Prostate gland (tissue), 2 donors: ENCODE measurements at regions not wholly inside any gene's neighbourhood (a gene's known extent, or its start where the extent isn't known, plus 50 kb on each side); places are given as distances from the start of the nearest gene placed in this dataset.

Source experiments
- DNase-seq: peaks from one replicate; pipeline ENCODE4 v3.0.0-alpha.2; 2019; ENCODE audit warnings: low spot score
- H3K27ac ChIP-seq, 2 donors: fragments of 200-600 bp; sonication (generic); 2 replicates each; pipeline ENCODE4 v1.5.1; 2017 to 2019
- H3K27me3 ChIP-seq: fragments of 200-600 bp; sonication (generic); replicated peaks from 2 replicates; pipeline ENCODE4 v1.5.1; 2019; ENCODE audit not compliant: insufficient read depth
- H3K36me3 ChIP-seq, 2 donors: fragments of 200-600 bp; sonication (generic); 1 replicate in 1 of 2; 2 replicates in 1 of 2; pipeline versions ENCODE4 v1.5.1 to v1.8.1; 2017 to 2019
- H3K4me1 ChIP-seq: fragments of 200-600 bp; sonication (generic); replicated peaks from 2 replicates; pipeline ENCODE4 v1.5.1; 2019
- H3K4me3 ChIP-seq, 2 donors: fragments of 200-600 bp; sonication (generic); 2 replicates each; pipeline ENCODE4 v1.5.1; 2017 to 2019
- H3K9me3 ChIP-seq: fragments of 200-600 bp; sonication (generic); 2 replicates; pipeline ENCODE4 v1.5.1; 2017
- POLR2A ChIP-seq: fragments of 450-650 bp; IDR thresholded peaks from one replicate; pipeline ENCODE4 v1.6.1; 2016; ENCODE audit warnings: antibody characterized with exemption, mild to moderate bottlenecking
- POLR2AphosphoS5 ChIP-seq: sonication (generic); formaldehyde crosslinking; IDR thresholded peaks from one replicate; pipeline ENCODE4 v1.6.1; 2017; ENCODE audit warnings: antibody characterized with exemption
- WGBS: methylation state at CpG from one replicate; pipeline ENCODE4 v1.1.5; 2018; 5-methylcytosine and 5-hydroxymethylcytosine counted together
- intact Hi-C: fragments of 100-400 bp; cut with DNase I; formaldehyde crosslinking; loops from one replicate; pipeline ENCODE4 v1.14.2; 2022
- TF ChIP-seq, protein P1 (sequence below), 4 experiments: fragments of 200-600 bp in 2 of 4; fragments of 450-650 bp in 2 of 4; sonication (generic) in 2 of 4; IDR thresholded peaks; 1 replicate in 3 of 4; 2 replicates in 1 of 4; pipeline ENCODE4 v1.5.1; 2016 to 2019; ENCODE audit warnings: antibody characterized with exemption in 4 of 4, mild to moderate bottlenecking in 2 of 4, moderate library complexity in 2 of 4

DNA sequence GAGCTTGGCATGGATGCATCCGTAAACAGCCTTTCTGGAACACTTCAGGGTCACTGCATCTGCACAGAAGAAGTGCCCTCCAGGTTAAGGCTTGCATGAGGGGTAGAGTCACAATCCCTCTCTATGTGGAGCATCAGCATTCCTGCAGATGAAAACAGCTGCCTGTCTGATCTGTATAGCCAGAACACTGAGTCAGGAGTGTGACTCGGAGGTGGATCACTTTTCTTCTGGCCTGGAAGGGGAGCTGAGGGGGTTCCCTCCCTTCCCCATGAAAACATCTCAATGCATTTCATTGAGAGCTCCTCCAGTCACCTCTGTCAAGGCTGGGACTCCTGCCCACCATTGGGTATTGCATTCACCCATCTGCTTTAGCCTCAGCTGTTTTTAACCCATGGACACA, 72.5 kb upstream of the SERPINE2 start:
- no peaks in the 10 kb centered on the region for H3K36me3 ChIP-seq
- H3K9me3 ChIP-seq, result no peaks in the 10 kb centered on the region
- H3K27ac ChIP-seq, result no peak overlapping the region
- intact Hi-C loops, result no loop called here
- H3K27me3 ChIP-seq, result no peaks in the 10 kb centered on the region
- H3K4me3 ChIP-seq, result no peak overlapping the region
- WGBS, result 96% methylated on average over 2 of the region's 2 CpGs
- no peak for DNase-seq
- no peaks in the 10 kb centered on the region for H3K4me1 ChIP-seq
- TF ChIP-seq POLR2A (no peak), POLR2AphosphoS5 (no peak)
- TF ChIP-seq, protein P1, sequence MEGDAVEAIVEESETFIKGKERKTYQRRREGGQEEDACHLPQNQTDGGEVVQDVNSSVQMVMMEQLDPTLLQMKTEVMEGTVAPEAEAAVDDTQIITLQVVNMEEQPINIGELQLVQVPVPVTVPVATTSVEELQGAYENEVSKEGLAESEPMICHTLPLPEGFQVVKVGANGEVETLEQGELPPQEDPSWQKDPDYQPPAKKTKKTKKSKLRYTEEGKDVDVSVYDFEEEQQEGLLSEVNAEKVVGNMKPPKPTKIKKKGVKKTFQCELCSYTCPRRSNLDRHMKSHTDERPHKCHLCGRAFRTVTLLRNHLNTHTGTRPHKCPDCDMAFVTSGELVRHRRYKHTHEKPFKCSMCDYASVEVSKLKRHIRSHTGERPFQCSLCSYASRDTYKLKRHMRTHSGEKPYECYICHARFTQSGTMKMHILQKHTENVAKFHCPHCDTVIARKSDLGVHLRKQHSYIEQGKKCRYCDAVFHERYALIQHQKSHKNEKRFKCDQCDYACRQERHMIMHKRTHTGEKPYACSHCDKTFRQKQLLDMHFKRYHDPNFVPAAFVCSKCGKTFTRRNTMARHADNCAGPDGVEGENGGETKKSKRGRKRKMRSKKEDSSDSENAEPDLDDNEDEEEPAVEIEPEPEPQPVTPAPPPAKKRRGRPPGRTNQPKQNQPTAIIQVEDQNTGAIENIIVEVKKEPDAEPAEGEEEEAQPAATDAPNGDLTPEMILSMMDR (IDR thresholded peaks at IDR 0.05), result no peak

DNA sequence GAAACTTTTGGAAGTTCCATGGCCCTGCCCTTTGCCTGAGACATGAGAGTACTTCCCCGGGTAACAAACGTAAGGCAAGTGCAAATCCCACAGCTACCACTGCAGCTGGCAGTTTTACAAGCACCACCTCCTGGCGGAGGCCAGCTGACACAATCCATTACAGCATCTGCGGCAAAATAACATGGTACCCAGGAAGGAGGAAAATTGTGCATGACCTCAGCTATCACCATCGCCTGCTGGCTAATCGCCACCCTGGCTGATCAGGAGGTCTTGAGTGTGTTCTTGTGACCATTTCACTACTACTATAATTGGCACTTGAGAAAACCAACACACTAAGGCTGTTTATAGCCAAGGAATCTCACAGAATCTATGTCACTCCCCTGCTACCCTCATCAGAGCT, 71.7 kb upstream of the SERPINE2 start:
- H3K9me3 ChIP-seq, result no peaks in the 10 kb centered on the region
- TF ChIP-seq POLR2AphosphoS5, result no peak
- TF ChIP-seq, protein P1 (IDR thresholded peaks at IDR 0.05), result no peak
- no peak for TF ChIP-seq POLR2A
- H3K4me3 ChIP-seq, result no peak overlapping the region
- intact Hi-C loops, result no loop called here
- H3K36me3 ChIP-seq, result no peaks in the 10 kb centered on the region
- H3K27ac ChIP-seq, result no peak overlapping the region
- no peak for DNase-seq
- WGBS, result 83% methylated on average over 6 of the region's 6 CpGs
- H3K4me1 ChIP-seq, result no peaks in the 10 kb centered on the region
- no peaks in the 10 kb centered on the region for H3K27me3 ChIP-seq

DNA sequence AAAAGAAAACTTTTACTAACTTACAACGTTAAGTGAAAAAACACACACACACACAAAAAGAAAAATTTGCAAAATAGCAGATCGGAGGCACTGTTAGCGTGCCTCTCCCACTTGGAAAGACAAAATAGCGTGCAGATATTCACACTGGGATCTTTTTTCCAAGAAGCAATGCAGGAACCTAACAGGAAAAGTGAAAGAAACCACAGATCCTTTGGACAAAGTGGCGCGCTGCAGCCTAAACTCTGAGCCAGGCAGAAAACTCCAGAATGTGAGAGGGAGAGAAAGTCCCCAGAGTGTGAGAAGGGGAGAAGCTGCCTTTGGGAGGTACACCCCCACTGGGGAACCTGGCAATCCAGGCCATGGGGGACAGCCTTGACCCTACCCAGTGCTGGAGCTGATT, 70.7 kb upstream of the SERPINE2 start:
- Histone ChIP-seq H3K27ac (no peak overlapping the region), H3K36me3 (no peaks in the 10 kb centered on the region), H3K4me1 (no peaks in the 10 kb centered on the region), H3K9me3 (no peaks in the 10 kb centered on the region), H3K4me3 (no peak overlapping the region), H3K27me3 (no peaks in the 10 kb centered on the region)
- 85% methylated on average over 6 of the region's 6 CpGs for WGBS
- DNase-seq, result no peak
- intact Hi-C loops, result no loop called here
- TF ChIP-seq POLR2A (no peak), POLR2AphosphoS5 (no peak)
- TF ChIP-seq, protein P1 (IDR thresholded peaks at IDR 0.05), result no peak

DNA sequence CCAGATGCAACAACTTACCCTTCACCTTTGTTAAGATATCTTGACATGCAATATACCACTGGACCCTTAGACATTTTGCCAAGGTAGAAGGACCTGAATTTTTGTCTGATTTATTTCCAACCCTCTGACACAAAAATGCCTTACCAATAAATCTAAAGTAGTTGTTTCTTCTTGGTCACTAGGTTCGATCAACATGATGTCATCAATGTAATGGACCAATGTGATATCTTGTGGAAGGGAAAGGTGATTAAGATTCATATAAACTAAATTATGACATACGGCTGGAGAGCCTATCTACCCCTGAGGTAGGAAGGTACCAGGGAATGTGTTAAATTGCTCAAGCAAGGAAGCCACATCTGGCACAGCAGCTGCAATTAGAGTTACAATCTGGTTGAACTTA, 67.7 kb upstream of the SERPINE2 start:
- 94% methylated on average over 2 of the region's 2 CpGs for WGBS
- intact Hi-C loops, result no loop called here
- TF ChIP-seq POLR2A (no peak), POLR2AphosphoS5 (no peak)
- TF ChIP-seq, protein P1 (IDR thresholded peaks at IDR 0.05), result no peak

DNA sequence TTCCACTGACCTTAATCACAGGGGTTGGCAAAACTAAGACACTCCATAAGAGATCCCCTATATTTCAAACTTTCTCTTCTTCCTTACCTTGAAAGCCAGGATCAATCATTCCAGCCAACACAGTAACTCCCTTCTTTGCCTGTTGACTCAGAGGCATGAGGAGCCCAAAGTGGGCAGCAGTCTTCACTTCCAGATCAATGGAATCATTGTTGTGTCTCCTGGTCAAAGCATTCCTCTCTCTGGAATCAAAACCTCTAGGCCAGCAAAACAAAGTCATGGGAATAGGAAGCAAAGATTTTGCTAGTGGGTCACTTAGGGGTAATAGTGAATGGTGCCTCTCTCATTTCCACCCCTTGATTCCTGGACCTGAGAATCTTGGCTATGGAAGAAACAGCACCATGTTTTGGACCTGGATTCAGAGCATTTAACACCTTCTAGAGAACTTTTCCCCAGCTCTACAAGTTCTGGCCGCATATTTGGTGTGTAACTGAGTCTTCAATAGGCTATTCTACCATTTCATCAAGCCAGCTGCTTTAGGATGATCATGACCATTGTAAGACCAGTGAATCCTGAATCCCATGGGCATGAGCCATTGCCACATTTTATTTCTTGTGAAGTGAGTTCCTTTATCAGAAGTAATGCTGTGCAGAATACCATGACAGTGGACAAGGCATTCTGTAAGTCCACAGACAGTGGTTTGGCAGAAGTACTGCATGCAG, 65.7 kb upstream of the SERPINE2 start:
- no peak overlapping the region for H3K4me3 ChIP-seq
- no peaks in the 10 kb centered on the region for H3K27me3 ChIP-seq
- H3K27ac ChIP-seq, result no peak overlapping the region
- TF ChIP-seq POLR2AphosphoS5 (no peak), POLR2A (no peak)
- TF ChIP-seq, protein P1 (IDR thresholded peaks at IDR 0.05), result no peak
- no peaks in the 10 kb centered on the region for H3K4me1 ChIP-seq
- no peak for DNase-seq
- intact Hi-C loops, result no loop called here
- WGBS, result 100% methylated on average over 1 of the region's 1 CpG
- H3K36me3 ChIP-seq, result no peaks in the 10 kb centered on the region
- no peaks in the 10 kb centered on the region for H3K9me3 ChIP-seq

More for the DNA sequence above, 67.7 kb upstream of the SERPINE2 start:
- Histone ChIP-seq H3K27me3 (no peaks in the 10 kb centered on the region), H3K27ac (no peak overlapping the region), H3K4me3 (no peak overlapping the region), H3K4me1 (no peaks in the 10 kb centered on the region), H3K9me3 (no peaks in the 10 kb centered on the region), H3K36me3 (no peaks in the 10 kb centered on the region)
- DNase-seq, result no peak
